Hematopoietic multipotent progenitor cell treated with erythropoietin and hydrocortisone succinate and interleukin-3 and kit ligand, for 15 days (in vitro differentiated cells): ENCODE measurements at regions not wholly inside any gene's neighbourhood (a gene's known extent, or its start where the extent isn't known, plus 50 kb on each side); places are given as distances from the start of the nearest gene placed in this dataset.
"Not testable (repeated sequence)": the region's sequence is repeated elsewhere in the genome, so short reads cannot be mapped to it uniquely, and the experiment has no call there.

Experiments
- DNase-seq: peaks from one replicate; pipeline ENCODE4 v3.0.0-alpha.2; 2015; ENCODE audit warnings: low spot score

DNA sequence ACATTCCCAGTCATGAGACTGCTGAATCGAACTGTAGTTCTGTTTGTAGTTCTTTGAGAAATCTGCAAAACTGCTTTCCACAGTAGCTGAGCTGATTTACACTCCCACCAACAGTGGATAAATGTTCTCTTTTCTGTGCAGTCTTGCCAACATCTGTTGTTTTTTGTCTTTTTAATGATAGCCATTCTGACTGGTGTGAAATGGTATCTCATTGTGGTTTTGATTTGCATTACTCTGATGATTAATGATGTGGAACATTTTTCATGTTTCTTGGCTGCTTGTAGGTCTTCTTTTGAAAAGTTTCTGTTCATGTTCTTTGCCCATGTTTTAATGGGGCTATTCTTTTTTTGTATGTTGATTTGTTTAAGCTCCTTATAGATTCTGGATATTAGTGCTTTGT lies 187.3 kb upstream of the TLE4 start:
- DNase-seq: no peak

DNA sequence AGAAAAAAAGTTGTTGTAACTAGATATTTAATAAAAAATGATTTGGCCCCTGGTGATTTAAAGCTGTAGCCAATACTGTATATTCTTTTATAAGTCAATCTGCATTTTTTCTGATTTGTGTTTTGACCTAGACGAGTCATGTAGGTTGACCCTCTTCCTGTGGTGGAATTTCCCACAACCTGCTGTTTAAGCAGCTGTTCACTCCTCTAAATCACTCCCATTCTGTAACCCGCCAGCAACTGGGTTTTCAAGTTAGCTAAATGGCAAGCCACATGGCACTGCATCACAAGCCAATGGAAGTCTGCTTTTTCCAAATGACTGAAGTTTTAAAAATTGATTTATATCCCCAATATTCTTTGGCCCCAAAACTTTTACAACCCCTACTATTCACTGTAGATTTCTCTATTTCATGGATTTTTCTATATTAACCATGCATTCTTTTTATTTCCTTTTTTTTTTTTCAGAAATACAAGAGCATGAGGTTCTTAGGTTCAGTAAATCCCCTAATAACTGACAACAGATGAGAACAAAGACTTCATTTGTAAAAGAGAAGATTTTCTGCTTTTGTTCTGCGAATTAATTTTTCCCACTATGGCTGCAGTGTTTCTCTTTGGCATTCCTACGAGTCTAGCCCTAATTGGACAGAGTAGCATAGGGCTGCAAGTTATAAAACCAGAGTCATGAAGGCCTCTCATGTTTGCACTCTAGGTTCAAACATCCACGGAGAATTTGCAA lies 184.5 kb upstream of the TLE4 start:
- no peak for DNase-seq

DNA sequence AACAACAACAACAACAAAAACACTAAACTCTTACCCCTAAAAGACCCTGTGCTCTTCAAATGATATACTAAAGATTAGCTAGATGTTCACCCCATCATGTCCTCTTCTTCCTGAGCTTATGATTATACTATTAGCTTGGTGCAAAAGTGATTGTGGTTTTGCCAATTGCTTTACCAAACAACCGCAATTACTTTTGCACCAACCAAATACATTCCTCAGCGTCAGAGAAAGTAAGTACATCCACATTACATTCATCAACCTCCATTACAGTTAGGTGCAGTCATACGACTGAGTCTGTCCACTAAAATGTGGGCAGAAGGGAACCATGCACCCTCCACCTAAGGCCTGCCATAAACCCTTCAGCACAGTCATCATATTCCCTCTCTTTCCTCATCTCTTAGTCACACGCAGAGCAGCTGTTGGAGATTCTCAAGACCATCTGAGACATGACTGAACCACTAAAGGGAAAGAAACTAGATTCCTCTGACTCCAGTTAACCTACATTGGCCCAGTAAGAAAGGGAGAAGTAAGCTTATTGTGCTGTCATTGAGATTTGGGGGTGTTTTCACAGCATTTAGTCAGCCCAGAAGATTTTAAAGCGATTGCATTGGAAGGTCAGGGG lies 181.6 kb upstream of the TLE4 start:
- no peak for DNase-seq

DNA sequence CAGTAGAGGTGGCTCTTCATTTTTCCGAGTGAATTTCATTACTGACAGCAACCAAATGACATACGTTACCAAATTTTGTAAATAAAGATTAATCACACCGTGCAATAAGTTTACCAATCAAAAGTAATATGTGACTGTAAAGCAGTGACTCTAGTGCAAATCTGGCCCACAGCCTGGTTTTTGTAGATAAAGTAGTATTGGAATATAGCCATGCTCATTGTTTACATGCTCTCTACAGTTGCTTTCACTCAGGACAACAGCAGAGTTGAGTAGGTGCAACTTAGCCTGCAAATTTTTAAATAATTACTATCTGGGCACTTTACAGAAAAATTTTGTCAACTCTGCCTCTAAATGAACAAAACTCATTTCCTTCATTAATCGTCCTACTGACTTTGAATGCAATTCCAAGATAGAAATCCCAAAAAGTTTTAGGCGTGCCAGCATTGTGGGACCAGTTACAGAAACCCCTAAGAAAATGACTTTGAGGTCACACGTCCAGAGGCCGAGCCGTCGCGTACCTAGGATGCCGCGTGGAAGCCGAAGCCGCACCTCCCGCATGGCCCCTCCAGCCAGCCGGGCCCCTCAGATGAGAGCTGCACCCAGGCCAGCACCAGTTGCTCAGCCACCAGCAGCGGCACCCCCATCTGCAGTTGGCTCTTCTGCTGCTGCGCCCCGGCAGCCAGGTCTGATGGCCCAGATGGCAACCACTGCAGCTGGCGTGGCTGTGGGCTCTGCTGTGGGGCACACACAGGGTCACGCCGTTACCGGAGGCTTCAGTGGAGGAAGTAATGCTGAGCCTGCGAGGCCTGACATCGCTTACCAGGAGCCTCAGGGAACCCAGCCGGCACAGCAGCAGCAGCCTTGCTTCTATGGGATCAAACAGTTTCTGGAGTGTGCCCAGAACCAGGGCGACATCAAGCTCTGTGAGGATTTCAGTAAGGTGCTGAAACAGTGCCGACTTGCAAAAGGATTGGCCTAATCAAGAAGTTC lies 180.7 kb upstream of the TLE4 start:
- no peak for DNase-seq

DNA sequence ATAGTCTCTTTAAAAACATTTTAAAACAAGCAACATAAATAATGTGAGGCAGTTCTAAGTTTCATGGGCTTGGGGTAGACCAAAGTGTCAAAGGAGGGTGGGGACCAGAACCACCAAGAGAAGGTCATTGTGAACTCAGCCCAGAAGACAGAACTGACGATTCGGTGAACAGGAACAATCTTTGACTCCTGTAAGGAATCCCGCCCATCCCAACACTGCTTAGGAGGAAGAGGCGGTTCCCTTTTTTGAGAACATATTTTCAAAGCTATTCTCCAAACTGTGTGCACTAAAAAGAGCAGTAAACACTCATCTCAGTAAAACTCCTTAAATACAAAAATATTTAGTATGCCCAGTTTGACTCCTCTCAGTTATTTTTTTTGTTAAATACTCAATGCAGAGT lies 176.5 kb upstream of the TLE4 start:
- DNase-seq: no peak

DNA sequence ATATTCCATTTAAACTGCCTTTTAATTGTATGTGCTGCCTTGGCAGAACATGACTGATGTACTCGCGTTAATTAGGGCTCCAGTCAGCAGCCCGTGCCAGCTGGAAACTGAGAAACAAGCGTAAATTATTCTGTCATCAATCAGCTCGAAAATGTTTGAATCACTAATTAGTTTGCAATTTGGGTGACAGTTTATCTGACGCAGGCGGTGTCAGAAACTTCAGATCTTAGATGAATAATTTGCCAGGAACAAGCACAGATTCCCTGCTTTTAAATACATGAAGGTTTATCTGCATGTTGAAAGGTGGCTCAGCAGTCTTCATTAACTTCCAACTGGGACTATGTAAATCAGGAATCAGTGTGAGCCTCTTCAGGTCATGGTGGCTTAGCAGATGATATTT lies 176.0 kb upstream of the TLE4 start:
- no peak for DNase-seq

DNA sequence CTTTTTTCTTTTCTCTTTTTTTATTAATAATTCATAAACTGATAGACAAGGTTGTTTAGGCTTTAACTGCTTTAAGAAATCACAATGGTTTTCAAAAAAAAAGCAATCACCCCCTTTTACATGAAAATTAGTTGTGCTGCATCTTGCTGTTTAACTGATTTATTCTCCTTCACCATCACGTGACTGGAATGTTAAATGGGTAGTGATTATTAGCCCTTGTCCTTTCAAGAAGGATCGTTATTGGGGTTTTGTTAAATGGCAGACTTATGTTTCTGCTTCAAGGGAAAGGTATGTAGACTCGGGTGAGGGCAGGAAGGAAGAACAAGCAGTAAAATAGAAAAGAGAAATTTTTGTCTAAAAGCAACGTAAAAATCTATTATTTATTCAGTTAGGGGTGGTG lies 175.6 kb upstream of the TLE4 start:
- DNase-seq: no peak

DNA sequence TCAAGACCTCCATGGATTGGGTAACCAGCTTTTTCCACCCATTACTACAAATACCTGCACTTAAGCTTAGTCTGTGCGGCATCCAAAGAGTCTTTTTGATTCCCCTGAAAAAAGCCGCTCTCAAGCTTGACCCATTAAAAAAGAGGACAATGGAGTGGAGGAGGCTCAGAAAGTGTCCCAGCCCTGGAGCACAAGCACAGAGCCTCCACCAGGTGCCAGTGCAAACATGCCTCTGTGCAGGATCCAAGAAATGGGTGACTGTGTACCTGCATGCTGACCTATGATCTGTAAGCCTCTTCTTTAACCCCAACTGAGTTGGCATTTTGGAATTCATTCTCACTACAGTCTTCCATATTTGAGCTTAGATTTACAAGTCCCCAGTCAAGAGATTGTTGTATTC lies 168.3 kb upstream of the TLE4 start:
- no peak for DNase-seq

DNA sequence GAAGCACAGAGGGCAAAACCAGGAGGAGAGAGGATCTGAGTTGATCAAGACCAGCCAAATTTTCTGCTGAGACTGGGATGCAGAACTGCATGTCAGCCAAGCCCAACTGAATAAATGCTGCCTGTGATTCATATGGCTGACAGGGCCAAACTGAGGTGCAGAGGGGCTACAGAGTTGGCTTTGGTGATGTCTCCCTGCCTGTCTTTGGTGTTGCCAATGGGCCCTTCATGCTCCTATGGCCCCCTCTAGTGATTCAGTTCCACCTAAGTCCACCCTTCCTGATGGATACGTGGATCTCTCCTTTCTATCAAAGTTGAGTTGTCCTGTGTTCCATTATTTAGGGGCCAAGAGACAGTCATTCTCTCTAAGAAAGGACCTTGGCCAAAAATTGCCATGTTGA lies 163.6 kb upstream of the TLE4 start:
- DNase-seq: no peak

DNA sequence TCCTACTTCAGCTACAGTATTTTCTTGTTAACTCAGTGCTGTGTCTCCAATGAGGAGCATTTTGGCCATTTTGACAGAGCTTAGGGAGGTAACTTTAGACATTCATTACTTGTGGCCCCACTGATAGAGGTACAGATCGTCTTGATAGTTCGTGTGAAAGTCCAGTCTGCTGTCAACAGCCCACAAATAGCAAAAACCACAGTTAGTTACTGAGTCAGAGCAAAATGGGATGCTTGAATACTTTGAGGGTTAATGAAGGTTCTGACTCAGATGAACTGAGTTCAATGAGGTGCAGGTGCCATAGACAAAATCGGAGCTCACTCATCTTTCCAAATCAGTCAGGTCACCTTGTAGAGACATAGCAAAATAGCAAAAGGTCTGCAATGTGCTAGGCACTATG lies 163.1 kb upstream of the TLE4 start:
- DNase-seq: no peak

DNA sequence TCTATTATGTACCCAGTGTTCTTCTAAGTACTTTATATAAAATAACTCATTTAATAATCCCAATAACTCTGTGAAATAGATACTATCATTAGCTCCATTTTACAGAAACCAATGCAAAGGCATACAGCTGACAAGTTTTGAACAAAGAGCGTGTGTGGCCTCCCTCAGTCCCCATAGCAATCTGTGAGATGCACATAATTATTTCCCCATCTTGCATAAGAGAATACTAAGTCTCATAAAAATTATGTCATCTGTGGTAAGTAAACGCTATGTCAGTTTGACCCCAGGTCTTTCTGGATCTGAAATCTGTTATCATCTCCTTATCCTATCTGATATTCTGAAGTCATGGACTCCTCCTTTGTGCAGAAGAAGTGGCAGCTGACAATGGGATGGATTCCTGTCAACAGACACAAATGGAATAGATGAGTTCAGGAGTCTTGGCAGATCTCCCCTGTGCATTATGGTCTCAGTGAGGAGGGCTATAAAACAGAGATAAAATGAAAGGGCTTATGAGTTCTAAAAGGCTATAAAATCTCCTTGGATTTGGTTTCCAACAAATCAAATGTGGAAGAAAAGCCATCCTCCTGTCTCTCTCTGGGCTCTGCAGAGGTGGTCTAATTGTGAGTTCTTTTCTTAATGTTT lies 162.5 kb upstream of the TLE4 start:
- no peak for DNase-seq

DNA sequence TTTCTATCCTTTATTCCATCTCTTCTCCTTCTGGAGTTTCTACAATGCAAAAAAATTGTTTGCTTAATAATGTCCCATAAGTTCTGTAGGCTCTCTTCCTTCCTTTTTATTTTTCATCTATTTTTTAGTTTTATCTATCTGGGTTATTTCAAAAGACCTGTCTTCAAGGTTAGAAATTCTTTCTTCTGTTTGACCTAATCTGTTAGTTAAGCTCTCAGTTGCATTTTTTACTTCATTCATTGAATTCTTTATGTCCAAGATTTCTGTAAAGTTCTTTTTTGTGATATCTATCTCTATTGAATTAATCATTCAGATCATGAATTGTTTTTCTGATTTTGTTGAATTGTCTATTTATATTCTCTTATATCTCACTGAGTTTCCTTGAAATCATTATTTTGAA lies 145.9 kb upstream of the TLE4 start:
- DNase-seq: no peak

DNA sequence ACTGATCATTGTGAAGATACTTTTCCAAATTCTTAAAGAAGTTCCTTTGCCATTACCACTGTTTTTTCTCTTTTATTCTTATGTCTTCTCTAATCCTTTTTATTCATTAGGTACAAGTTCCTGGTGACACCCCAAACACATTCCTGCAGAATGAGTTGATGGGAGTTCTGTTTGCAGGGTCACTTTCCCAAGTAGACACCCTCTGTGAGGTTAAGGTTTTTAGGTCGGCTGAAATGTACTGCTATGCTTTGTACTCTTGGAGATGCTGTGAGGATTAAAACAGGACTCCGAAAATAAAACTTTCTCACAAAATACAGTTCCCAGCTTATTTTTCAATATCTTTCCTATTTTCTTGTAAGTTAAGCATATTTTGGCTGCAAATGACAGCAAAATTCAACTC lies 143.3 kb upstream of the TLE4 start:
- DNase-seq: no peak

DNA sequence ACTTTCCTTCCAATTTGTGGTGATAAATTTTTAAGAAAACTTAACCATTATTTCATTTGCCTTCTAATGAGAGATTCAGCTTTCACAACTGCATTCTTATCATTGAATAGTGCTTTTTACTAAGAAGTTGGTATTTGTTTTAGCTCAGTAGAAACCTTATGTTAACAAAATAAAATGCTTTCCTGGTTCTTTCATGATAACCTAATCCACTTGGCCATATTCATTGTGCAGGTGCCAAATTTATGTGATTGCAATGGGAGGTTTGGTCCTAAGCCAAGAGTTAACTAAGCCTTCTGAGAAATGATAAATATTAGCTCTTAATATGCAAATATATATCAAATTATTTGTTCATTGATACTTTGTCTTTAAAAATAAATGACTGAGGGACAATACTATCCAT lies 141.1 kb upstream of the TLE4 start:
- DNase-seq: no peak

DNA sequence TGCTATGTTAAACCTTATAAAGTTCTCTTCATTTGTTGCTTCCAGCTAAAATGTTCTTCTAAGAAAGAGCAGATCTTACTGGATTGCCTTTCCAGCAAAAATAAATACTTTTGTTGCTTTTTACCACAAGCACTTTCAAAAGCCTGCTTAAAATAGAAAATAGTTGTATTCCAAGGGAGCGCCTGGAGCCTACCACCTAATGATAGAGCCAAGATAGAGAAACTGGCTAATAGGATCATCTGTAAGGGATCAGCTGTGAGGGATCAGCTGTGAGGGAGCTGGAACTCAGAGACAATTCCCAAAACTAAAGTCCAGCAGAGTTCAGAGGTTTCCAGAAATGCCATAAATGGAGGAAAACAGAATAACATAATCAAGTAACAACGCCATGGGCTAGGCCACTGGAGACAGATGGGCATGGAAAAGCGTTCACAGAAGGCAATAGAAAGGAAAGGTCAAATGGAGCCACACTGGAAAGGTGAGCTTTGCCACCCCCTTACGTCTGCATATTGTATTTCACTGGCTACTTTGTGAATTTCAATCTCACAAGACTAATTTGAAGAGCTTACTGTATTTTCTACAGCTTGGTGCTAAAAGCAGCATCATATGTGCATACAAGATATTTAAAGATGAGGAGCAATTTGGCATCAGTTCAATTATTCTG lies 140.6 kb upstream of the TLE4 start:
- DNase-seq: no peak

DNA sequence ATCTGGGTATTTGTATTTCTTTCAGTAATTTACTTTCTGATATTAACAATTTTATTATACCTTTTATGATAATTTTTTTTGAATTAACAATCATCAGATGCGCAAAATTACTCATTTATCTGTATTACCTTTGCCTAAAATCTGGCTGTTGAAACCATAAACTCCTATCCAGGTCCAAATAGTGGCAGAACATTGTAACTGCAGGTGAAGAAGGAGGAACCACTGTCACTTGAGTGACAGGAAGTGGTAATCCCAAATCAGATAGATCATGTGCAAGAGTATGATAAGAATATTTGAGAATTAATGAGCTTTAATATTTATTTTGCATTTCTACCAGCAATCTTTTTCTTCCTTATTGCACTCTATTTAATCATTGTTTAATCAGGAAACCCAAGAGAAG lies 139.3 kb upstream of the TLE4 start:
- DNase-seq: no peak

DNA sequence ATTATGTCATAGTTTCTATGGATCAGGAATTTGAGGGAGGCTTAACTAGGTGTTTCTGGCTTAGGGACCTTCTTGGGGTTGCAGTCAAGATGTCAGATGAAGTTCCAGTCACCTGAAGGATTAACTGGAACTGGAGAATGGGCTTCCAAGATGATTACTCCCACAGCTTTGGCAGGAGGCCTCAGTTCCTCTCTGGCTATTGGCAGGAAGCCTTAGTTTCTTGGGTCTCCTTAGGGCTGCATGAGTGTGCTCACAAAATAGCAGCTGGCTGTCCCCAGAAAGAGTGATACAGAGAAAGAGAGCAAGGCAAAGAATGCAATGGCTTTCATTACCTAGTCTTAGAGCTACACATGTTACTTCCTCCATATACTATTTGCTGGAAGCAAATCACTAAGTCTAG lies 138.1 kb upstream of the TLE4 start:
- DNase-seq: no peak

DNA sequence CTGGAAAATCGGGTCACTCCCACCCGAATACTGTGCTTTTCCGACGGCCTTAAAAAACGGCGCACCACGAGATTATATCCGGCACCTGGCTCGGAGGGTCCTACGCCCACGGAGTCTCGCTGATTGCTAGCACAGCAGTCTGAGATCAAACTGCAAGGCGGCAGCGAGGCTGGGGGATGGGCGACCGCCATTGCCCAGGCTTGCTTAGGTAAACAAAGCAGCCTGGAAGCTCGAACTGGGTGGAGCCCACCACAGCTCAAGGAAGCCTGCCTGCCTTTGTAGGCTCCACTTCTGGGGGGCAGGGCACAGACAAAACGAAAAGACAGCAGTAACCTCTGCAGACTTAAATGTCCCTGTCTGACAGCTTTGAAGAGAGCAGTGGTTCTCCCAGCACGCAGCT lies 132.5 kb upstream of the TLE4 start:
- not testable (repeated sequence) for DNase-seq

DNA sequence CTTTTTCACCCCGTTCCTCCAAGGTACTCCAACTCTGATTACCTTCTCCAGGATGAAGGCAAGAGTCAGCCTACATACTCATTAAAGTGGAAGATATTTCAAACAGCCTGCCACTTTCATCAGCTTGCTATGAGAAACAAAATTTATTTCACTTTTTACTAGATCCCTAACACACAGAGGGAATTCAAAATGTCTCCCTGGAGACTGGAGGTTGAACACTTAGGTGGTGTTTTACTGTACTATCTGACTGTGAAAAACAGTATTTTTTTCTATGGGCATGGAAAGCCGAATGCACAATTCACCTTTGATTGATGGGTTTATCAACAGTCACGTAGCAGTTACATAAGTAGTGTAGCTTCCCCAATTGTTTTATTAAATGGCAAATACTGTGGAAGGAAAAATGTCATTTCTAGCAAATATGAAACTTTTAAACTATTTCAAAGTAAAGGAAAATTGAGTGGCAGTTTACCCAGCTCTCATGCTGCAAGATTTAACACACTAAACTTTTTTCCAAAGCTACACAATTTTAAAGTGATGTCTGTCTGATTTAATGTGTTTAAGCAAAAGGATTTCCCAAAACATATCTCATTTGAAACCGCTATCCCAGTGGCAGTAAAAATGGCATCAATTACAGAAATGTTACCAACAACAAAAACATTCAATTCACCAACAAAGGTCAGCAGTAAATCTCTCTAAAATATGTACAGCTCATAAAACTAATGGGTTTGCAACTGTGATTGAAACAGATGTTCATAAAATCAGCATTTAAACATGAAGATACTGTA lies 125.0 kb upstream of the TLE4 start:
- no peak for DNase-seq

DNA sequence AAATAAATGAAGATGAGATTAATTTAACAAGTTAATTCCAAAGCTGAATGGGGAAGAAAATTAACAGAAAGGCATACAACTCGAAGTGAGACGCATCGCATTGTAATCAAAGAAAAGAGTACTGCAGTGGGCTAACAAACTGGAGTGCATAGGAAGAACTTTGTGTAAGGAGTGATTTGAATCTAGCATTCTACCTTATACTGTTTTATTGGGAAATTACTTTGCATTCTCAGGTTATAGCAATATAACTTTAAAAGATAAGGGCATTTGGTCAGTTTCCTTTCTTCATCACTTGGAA lies 124.5 kb upstream of the TLE4 start:
- DNase-seq: no peak

DNA sequence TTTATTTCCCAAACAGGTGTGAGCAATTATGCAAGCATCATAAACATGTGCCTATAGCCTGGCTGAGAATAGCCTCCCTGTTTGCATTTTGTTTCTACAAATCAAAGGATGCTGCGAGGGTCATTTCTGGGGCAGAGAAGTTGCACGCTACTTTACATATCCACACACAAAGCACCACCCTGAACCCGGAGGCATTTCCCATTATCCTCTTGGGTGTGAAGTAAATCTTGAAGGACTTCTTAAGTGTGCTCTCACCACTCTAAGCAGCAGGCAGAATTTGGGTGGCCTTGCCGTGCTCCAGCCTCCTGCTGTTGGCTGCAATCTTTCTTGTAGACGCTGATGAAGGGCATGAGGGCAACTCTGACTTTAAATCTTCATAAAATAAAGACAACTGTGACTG lies 124.0 kb upstream of the TLE4 start:
- DNase-seq: no peak
